Hindlimb muscle (tissue), 1 donor: ENCODE measurements at regions not wholly inside any gene's neighbourhood (a gene's known extent, or its start where the extent isn't known, plus 50 kb on each side); places are given as distances from the start of the nearest gene placed in this dataset.

Experiments used
- DNase-seq: peaks from one replicate; pipeline ENCODE4 v3.0.0-alpha.2; 2013

DNA sequence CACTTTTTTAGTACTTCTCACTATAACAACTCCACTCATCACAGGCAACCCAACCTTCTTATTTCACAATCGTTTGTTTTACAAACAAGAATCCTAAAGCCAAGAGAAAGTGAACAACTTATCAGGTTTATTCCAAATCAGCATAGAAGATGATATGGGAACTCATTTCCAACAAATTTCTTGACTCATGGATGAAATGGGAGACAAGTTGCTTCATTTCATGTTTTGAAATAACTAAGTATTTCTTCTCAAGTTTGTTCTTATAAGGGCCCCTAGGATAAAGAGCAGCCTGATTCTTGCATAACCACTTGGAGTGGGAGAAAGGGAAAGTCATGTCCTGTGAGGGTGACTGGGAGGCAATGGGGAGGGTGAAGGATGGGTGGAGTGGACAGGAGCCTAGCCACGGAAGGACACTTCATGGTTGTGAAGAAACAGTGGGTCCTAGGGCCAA, 168.3 kb downstream of the DUSP6 start:
- DNase-seq: no peak

- no peak for DNase-seq
Observed at GRCh38 chr12:89181271-89181920, 170.9 kb downstream of the DUSP6 start.

- DNase-seq: no peak
Observed at GRCh38 chr12:89180496-89180895, 171.8 kb downstream of the DUSP6 start.

GRCh38 chr12:89179983-89180382, 172.3 kb downstream of the DUSP6 start:
- DNase-seq: peak; percentile 81

- DNase-seq: peak; percentile 31
Observed at GRCh38 chr12:89179245-89179644, 173.1 kb downstream of the DUSP6 start.

GRCh38 chr12:89177802-89178395, 174.4 kb downstream of the DUSP6 start:
- DNase-seq: no peak

DNA sequence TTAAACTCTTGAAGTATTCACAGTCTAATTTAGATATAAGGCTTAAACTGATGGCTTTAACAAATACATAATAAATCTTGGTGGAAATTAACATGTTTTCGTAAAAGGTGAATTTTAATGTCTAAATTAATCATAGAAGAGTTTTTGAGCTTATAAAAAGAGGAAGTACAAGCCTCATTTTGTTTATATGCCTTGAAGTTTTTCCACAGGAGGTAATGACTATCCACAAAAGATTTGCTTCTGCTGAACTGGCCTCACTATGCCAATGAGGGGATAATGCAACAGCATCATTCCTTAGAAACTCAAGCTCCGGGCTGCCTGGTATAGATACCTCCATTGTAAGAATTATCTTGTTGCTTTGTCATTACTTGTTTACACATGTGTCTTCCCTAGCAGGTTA, 175.6 kb downstream of the DUSP6 start:
- no peak for DNase-seq

DNA sequence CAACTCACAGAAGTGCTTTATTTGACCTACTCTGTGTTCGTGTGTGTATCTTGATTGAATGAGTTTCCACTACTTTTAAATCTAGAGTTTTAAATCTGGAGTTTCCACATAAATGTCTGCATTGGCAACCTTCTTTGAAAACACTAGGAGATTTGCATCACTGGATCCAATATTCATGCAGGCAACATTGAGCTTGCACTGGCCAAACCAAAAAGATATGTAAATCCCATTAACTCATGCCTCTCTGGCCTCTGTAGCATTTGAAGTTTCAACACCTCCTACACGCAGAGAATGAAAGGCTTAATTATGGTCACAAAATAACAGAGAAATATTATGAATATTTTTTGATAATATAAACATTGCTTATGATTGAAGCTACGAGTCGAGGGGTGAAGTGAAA, 178.6 kb downstream of the DUSP6 start:
- no peak for DNase-seq

GRCh38 chr12:89173096-89173495, 179.2 kb downstream of the DUSP6 start:
- DNase-seq: no peak

- DNase-seq: no peak
Observed at GRCh38 chr12:89172224-89172623, 180.1 kb downstream of the DUSP6 start.

GRCh38 chr12:89169321-89169720, 183.0 kb downstream of the DUSP6 start:
- no peak for DNase-seq

- no peak for DNase-seq
Observed at GRCh38 chr12:89167986-89168385, 184.3 kb downstream of the DUSP6 start.

GRCh38 chr12:89166525-89166934, 185.8 kb downstream of the DUSP6 start:
- DNase-seq: peak; percentile 41

DNA sequence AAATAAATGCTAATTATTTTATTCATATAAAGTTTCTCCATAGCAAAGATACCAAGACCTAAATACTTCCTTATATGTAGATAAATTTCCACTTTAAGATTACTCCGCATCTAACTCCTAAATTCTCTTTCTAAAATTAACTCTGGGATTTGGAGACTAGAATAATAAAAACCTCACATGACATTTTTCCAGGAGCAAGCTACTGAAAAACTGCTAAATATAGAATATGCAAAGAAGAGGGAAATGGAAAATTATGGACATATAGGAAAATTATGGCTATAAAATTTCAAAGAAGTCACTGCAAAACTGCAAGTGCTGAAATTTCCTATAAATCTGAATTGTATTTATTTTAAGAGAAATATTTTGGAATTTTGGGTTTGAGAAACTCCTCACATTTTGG, 186.2 kb downstream of the DUSP6 start:
- DNase-seq: peak; percentile 45

GRCh38 chr12:89165703-89166102, 186.6 kb downstream of the DUSP6 start:
- DNase-seq: no peak

DNA sequence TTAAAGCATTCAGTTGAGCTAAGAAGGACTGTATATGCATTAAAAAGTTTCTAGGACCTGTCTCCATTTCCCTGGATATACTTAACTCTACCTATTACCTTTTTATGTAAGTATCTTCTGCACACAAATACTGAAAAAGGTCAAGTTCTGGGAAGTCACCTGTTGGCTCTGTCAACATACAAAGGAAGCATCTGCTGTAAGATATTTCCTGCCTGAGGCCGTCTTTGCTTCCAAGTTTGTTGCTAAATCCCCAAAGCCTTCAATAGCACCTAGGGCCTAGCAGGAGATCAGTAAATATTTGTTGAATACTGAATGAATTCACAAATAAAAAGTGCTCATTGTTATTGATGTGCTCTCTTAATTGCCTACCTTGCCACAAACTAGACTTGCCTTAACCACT, 188.4 kb downstream of the DUSP6 start:
- no peak for DNase-seq

DNA sequence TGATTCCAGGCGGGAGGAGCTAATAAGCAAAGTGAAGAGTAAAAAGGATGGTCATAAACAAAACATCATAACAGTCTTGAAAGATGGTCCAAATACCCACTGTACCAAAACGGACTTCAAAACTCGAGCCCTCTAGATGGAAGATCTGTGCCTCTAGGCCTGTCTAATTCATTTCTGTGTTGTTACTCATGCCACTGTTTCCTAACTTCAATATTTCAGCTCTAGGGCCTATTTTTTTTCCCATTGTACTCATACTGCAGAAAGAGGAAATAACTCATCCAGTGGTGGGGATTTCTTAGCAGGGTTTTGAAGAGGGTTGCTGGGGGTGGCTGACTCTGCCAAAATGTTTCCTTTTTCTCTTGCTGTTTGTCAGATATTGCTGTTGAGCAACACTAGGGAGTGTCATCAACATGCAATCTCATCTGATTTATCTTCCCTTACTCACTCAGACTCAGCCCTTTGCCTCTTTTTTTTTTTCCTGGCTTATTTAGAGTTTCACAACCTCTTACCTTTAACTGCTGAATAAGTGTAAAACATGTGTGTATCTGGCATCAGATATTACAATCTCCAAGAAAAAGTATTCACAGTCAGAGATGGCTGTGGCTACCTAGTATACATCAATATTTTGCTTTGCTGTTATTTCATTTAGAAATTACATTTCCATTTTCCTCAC, 189.6 kb downstream of the DUSP6 start:
- peak; percentile 56 for DNase-seq

DNA sequence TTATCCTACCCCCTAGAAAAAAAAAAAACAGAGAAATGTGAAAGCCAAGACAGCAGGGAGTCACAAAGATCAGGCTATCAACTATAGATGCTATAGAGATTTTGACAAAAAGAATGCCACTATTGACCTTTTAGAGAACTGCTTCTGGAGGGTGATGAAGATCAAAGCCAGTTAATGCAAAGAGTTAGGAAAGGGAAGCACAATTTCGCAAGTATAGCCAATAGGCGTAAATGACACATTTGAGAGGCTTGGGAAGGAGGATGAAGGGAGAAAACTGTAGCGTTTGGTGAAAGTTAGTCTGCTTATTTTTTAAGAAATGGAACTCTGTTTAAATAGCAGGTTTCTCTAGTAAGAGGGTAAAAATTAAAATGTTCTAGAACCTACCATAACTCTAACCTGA, 190.7 kb downstream of the DUSP6 start:
- DNase-seq: no peak

- peak; percentile 29 for DNase-seq
Observed at GRCh38 chr12:89160716-89161123, 191.6 kb downstream of the DUSP6 start.

DNA sequence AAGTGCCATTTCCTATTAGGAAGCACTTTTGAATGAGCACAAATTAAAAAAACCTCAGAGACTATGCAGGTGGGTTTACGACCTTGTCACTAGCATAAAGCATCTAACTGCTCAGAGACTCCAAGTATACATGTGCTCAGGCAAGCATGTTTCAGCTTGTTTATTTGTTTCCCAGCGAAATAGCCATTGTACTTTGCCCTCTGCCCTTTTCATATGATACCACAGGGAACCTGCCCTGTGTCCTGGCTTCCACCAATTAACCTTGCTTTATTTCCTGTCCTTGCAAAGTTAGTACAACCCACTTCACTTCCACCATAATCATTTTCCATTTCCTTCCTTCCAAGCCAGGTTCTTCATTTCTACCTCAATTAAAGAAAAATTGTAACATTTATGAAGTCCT, 194.9 kb downstream of the DUSP6 start:
- DNase-seq: no peak

GRCh38 chr12:89156862-89157262, 195.4 kb downstream of the DUSP6 start:
- no peak for DNase-seq

DNA sequence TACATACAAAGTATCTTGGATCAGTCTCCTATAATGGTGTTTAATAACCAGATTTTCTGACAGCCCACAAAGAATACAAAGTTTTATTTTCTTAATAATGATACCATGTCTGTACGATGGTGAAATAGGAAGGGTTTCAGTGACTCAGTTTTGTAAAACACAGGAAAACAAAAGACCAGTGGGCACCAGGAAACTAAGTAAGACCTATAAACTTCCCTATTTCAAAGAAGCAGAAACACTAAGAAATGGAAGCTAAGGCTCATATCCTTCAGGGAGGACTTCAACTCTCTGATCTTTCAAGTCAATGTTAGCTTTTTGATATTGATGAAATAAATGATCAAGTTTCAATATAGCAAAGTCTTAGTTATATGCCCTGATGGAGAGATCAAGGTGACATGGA, 196.0 kb downstream of the DUSP6 start:
- no peak for DNase-seq

DNA sequence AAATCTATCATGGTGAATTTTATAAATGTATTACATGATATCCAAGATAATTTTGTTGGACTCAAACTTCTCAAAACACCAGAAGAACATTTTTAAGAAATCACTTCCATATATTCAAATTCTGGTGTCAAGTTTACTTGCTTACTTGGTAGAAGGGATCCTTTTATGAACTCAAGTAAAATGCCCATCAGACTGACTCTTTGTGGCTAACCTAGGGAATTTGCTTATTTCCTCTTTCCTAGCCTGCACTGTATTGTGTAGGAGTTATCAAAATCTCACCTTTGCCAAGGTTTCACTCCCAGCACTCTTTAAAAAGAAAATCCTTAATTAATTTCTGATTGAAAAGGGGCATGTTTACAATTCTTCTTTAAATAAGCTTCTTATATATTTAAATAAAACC, 196.5 kb downstream of the DUSP6 start:
- DNase-seq: no peak
